Activated B cell treated with CpG ODN at 0.5 μM for 24 hours (primary cell): ENCODE measurements at regions not wholly inside any gene's neighbourhood (a gene's known extent, or its start where the extent isn't known, plus 50 kb on each side); places are given as distances from the start of the nearest gene placed in this dataset.

Experiments
- ATAC-seq: fragments of 200-7000 bp; cut with Tn5 transposase; one replicate; pipeline ENCODE4 v1.10.0; 2021; ENCODE audit warnings: low read depth, mild to moderate bottlenecking, moderate library complexity
- CTCF ChIA-PET: fragments of 350-600 bp; sonication (Branson Sonifier 250); formaldehyde crosslinking; loops from one replicate; lab custom pipeline; 2021; ENCODE audit warnings: antibody characterized with exemption; lab: Charles Lee
- POLR2A ChIA-PET: fragments of 350-600 bp; sonication (Branson Sonifier 250); formaldehyde crosslinking; loops from one replicate; lab custom pipeline; 2021; ENCODE audit warnings: antibody characterized with exemption; lab: Charles Lee
- DNase-seq: peaks from one replicate; pipeline ENCODE4 v3.0.0; 2022
- H3K27ac Mint-ChIP-seq: one replicate; pipeline ENCODE4 v1.8.0; 2020; ENCODE audit warnings: mixed read lengths
- H3K27me3 Mint-ChIP-seq: one replicate; pipeline ENCODE4 v1.8.0; 2021; ENCODE audit warnings: mixed read lengths
- H3K36me3 Mint-ChIP-seq: one replicate; pipeline ENCODE4 v1.8.0; 2021; ENCODE audit warnings: low read depth, mixed read lengths
- H3K4me1 Mint-ChIP-seq: one replicate; pipeline ENCODE4 v1.8.0; 2021; ENCODE audit warnings: mixed read lengths
- H3K4me3 Mint-ChIP-seq: one replicate; pipeline ENCODE4 v1.8.0; 2020; ENCODE audit warnings: mild to moderate bottlenecking, mixed read lengths
- H3K9me3 Mint-ChIP-seq: one replicate; pipeline ENCODE4 v1.8.0; 2020; ENCODE audit warnings: mixed read lengths
- CTCF ChIP-seq: fragments of 200-600 bp; IDR thresholded peaks from one replicate; pipeline ENCODE4 v1.8.0; 2022; ENCODE audit warnings: antibody characterized with exemption, mild to moderate bottlenecking
- intact Hi-C: fragments of 100-400 bp; cut with micrococcal nuclease; formaldehyde crosslinking; loops from one replicate; pipeline ENCODE4 v1.15.1; 2024

- H3K27ac Mint-ChIP-seq = no peak overlapping the region
- H3K36me3 Mint-ChIP-seq = no peaks in the 10 kb centered on the region
- intact Hi-C loops = no loop called here
- ATAC-seq = no peak
- H3K27me3 Mint-ChIP-seq = peaks cover 3% of the 10 kb centered on the region
- no peak for DNase-seq
- POLR2A ChIA-PET = no interaction called here
- H3K9me3 Mint-ChIP-seq = no peaks in the 10 kb centered on the region
- CTCF ChIA-PET = no interaction called here
- no peak overlapping the region for H3K4me3 Mint-ChIP-seq
- no peak for TF ChIP-seq CTCF
- no peaks in the 10 kb centered on the region for H3K4me1 Mint-ChIP-seq
Observed at GRCh38 chr1:22376001-22376400, 75.7 kb upstream of the ZBTB40 start.

GRCh38 chr1:22376546-22376945, 75.1 kb upstream of the ZBTB40 start:
- intact Hi-C loops = no loop called here
- ATAC-seq (no peak), DNase-seq (no peak)
- ChIA-PET POLR2A (no interaction called here), CTCF (no interaction called here)
- H3K36me3 Mint-ChIP-seq = no peaks in the 10 kb centered on the region
- H3K4me1 Mint-ChIP-seq = no peaks in the 10 kb centered on the region
- H3K27ac Mint-ChIP-seq = no peak overlapping the region
- no peak overlapping the region for H3K4me3 Mint-ChIP-seq
- H3K9me3 Mint-ChIP-seq = no peaks in the 10 kb centered on the region
- peaks cover 3% of the 10 kb centered on the region for H3K27me3 Mint-ChIP-seq
- TF ChIP-seq CTCF = no peak

- Mint-ChIP-seq H3K27ac (no peak overlapping the region), H3K36me3 (no peaks in the 10 kb centered on the region), H3K9me3 (no peaks in the 10 kb centered on the region), H3K4me3 (no peak overlapping the region), H3K27me3 (peaks cover 3% of the 10 kb centered on the region), H3K4me1 (no peaks in the 10 kb centered on the region)
- ChIA-PET POLR2A (no interaction called here), CTCF (no interaction called here)
- no peak for TF ChIP-seq CTCF
- ATAC-seq (no peak), DNase-seq (no peak)
- intact Hi-C loops = no loop called here
Observed at GRCh38 chr1:22376976-22377375, 74.7 kb upstream of the ZBTB40 start.

- ATAC-seq (no peak), DNase-seq (no peak)
- TF ChIP-seq CTCF = no peak
- ChIA-PET CTCF (no interaction called here), POLR2A (no interaction called here)
- no peaks in the 10 kb centered on the region for H3K36me3 Mint-ChIP-seq
- H3K27ac Mint-ChIP-seq = no peak overlapping the region
- intact Hi-C loops = no loop called here
- H3K4me3 Mint-ChIP-seq = no peak overlapping the region
- H3K9me3 Mint-ChIP-seq = no peaks in the 10 kb centered on the region
- H3K27me3 Mint-ChIP-seq = peaks cover 1% of the 10 kb centered on the region
- no peaks in the 10 kb centered on the region for H3K4me1 Mint-ChIP-seq
Observed at GRCh38 chr1:22379566-22379965, 72.1 kb upstream of the ZBTB40 start.

GRCh38 chr1:22380024-22380785, 71.4 kb upstream of the ZBTB40 start:
- intact Hi-C loops = no loop called here
- Mint-ChIP-seq H3K27me3 (peaks cover 3% of the 10 kb centered on the region), H3K27ac (no peak overlapping the region), H3K9me3 (no peaks in the 10 kb centered on the region), H3K4me1 (no peaks in the 10 kb centered on the region), H3K4me3 (no peak overlapping the region), H3K36me3 (no peaks in the 10 kb centered on the region)
- no peak for DNase-seq
- no peak for ATAC-seq
- ChIA-PET CTCF (no interaction called here), POLR2A (no interaction called here)
- TF ChIP-seq CTCF = no peak
